ENCODE measurements at regions not wholly inside any gene's neighbourhood (a gene's known extent, or its start where the extent isn't known, plus 50 kb on each side); places are given as distances from the start of the nearest gene placed in this dataset.
"Not testable (repeated sequence)": the region's sequence is repeated elsewhere in the genome, so short reads cannot be mapped to it uniquely, and the experiment has no call there.

DNA sequence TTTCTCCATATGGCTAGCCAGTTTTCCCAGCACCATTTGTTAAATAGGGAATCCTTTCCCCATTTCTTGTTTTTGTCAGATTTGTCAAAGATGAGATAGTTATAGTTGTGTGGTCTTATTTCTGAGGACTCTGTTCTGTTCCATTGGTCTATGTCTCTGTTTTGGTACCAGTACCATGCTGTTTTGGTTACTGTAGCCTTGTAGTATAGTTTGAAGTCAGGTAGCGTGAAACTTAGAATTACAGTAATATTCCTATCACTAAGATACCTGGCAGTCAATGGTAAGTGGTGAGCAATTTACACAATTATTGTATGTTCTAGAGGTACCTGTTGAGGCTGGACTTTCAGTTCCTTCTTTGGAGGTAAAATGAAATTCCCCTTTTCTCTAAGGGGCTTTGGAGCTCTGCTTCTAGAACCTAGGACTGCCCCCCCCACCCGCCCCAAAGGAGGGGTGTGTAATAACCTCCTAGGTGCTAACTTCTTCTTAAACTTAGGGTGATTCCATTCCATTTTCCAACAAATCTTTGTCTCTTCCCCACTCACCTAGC is 187.9 kb upstream of the PUDP start:
- H3K27me3 ChIP-seq (ENCODE audit: control insufficient read depth in 2 of 2, insufficient read depth in 2 of 2, low read length in 2 of 2); intact Hi-C loops (cut with micrococcal nuclease); DNase-seq (ENCODE audit: low read depth, low spot score); POLR2A ChIA-PET; dilution Hi-C loops (cut with MboI; ENCODE audit: extremely low pct_ligation_motif_present, low sequenced_read_pairs); H3K9me3 ChIP-seq (replicated peaks; ENCODE audit: control insufficient read depth, insufficient read depth, low read length); CTCF ChIA-PET; H3K4me1 ChIP-seq (ENCODE audit: control insufficient read depth, extremely low read depth, insufficient read depth, low read length); H3K4me3 ChIP-seq (replicated peaks in 1 of 3; ENCODE audit: insufficient read depth in 1 of 3, low read depth in 1 of 3, low read length in 3 of 3); H3K27ac ChIP-seq (ENCODE audit: insufficient read depth, low read depth, low read length); H3K36me3 ChIP-seq (ENCODE audit: control insufficient read depth in 2 of 2, extremely low read depth in 1 of 2, insufficient read depth in 2 of 2, low read length in 2 of 2); BruUV-seq (replicated peaks); H3K9me1 ChIP-seq (replicated peaks; ENCODE audit: control insufficient read depth, extremely low read depth, insufficient read depth, low read length); H4K20me1 ChIP-seq (replicated peaks; ENCODE audit: control insufficient read depth, extremely low read depth, insufficient read depth, low read length); H3K4me2 ChIP-seq (ENCODE audit: insufficient read depth, low read length); H3K9ac ChIP-seq (replicated peaks; ENCODE audit: extremely low read depth, insufficient read depth, low read length); H2AFZ ChIP-seq (ENCODE audit: low read depth, low read length); FAIRE-seq; H3K79me2 ChIP-seq (ENCODE audit: control insufficient read depth, insufficient read depth, low read length): not testable (repeated sequence)

DNA sequence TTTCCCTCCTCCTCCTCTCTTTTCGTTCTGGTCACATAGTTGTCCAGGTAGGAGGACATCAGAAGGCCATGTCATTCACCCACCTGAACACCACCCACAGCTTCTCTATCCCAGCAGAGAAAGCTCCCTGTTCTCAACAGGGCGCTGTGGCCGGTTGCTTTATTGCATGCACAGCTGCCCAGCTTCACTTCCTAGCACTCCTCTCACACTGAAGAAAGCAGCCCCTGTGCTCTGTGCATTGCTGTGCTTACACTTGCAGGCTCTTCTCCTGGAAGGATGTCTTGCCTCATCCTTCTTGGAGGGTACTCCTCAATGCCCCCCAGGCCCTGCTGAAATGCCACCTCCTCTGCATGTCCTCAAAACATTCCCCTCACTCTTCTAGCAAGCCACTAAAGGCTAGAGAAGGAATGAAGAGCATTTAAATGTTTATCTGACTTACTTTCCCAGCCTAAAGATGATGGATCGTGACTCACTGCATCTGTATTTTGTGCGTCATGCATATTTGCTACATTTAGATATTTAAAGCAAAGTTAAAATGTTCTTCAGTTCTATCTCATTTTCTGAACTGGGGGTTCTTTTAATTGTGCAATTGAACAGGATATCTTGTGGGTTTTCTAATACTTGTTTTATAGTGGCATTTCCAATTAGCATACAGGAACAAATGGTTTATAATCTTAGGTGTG is 186.4 kb upstream of the PUDP start:
- Histone ChIP-seq H3K9me1 (replicated peaks; ENCODE audit: control insufficient read depth, extremely low read depth, insufficient read depth, low read length) (no peaks in the 10 kb centered on the region), H3K27me3 (ENCODE audit: control insufficient read depth in 2 of 2, insufficient read depth in 2 of 2, low read length in 2 of 2) (no peaks in the 10 kb centered on the region), H3K4me1 (ENCODE audit: control insufficient read depth, extremely low read depth, insufficient read depth, low read length) (no peaks in the 10 kb centered on the region), H3K36me3 (ENCODE audit: control insufficient read depth in 2 of 2, extremely low read depth in 1 of 2, insufficient read depth in 2 of 2, low read length in 2 of 2) (no peaks in the 10 kb centered on the region), H3K4me3 (replicated peaks in 1 of 3; ENCODE audit: insufficient read depth in 1 of 3, low read depth in 1 of 3, low read length in 3 of 3) (no peak overlapping the region), H3K79me2 (ENCODE audit: control insufficient read depth, insufficient read depth, low read length) (no peaks in the 10 kb centered on the region), H3K9me3 (replicated peaks; ENCODE audit: control insufficient read depth, insufficient read depth, low read length) (no peaks in the 10 kb centered on the region), H3K27ac (ENCODE audit: insufficient read depth, low read depth, low read length) (no peak overlapping the region), H2AFZ (ENCODE audit: low read depth, low read length) (no peak overlapping the region), H3K9ac (replicated peaks; ENCODE audit: extremely low read depth, insufficient read depth, low read length) (no peak overlapping the region), H4K20me1 (replicated peaks; ENCODE audit: control insufficient read depth, extremely low read depth, insufficient read depth, low read length) (no peaks in the 10 kb centered on the region), H3K4me2 (ENCODE audit: insufficient read depth, low read length) (no peak overlapping the region)
- intact Hi-C loops (cut with micrococcal nuclease) (no loop called here), dilution Hi-C loops (cut with MboI; ENCODE audit: extremely low pct_ligation_motif_present, low sequenced_read_pairs) (no loop called here)
- BruUV-seq (replicated peaks) = no TSS peak
- CTCF ChIA-PET = no interaction called here
- POLR2A ChIA-PET = no interaction called here
- no peak for FAIRE-seq
- TF ChIP-seq POLR2AphosphoS5 (IDR thresholded peaks at IDR 0.05; ENCODE audit: insufficient read depth, low read depth, low read length) (no peak), POLR2A (IDR thresholded peaks at IDR 0.05; ENCODE audit: low read depth, low read length) (no peak), MYC (IDR thresholded peaks at IDR 0.05; ENCODE audit: low read depth, low read length) (no peak), FOS (IDR thresholded peaks at IDR 0.05; ENCODE audit: borderline replicate concordance, insufficient read depth, low read length) (no peak), JUN (IDR thresholded peaks at IDR 0.05; ENCODE audit: borderline replicate concordance, insufficient read depth, insufficient read length, low read depth) (no peak), EZH2 (IDR thresholded peaks at IDR 0.05; ENCODE audit: borderline replicate concordance, low read depth, low read length, severe bottlenecking) (no peak), GATA2 (IDR thresholded peaks at IDR 0.05; ENCODE audit: insufficient read depth, insufficient read length, low read depth, low read length) (no peak)
- TF ChIP-seq, protein P1, sequence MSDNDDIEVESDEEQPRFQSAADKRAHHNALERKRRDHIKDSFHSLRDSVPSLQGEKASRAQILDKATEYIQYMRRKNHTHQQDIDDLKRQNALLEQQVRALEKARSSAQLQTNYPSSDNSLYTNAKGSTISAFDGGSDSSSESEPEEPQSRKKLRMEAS (IDR thresholded peaks at IDR 0.05; ENCODE audit: insufficient read depth, insufficient read length) = no peak
- TF ChIP-seq, protein P2, sequence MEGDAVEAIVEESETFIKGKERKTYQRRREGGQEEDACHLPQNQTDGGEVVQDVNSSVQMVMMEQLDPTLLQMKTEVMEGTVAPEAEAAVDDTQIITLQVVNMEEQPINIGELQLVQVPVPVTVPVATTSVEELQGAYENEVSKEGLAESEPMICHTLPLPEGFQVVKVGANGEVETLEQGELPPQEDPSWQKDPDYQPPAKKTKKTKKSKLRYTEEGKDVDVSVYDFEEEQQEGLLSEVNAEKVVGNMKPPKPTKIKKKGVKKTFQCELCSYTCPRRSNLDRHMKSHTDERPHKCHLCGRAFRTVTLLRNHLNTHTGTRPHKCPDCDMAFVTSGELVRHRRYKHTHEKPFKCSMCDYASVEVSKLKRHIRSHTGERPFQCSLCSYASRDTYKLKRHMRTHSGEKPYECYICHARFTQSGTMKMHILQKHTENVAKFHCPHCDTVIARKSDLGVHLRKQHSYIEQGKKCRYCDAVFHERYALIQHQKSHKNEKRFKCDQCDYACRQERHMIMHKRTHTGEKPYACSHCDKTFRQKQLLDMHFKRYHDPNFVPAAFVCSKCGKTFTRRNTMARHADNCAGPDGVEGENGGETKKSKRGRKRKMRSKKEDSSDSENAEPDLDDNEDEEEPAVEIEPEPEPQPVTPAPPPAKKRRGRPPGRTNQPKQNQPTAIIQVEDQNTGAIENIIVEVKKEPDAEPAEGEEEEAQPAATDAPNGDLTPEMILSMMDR (IDR thresholded peaks at IDR 0.05; ENCODE audit: extremely low read depth in 1 of 2, insufficient read depth in 1 of 2, low read depth in 1 of 2, low read length in 2 of 2) = no peak
- no peak for DNase-seq (ENCODE audit: low read depth, low spot score)
